Duodenal mucosa (tissue), 2 donors: ENCODE measurements at regions not wholly inside any gene's neighbourhood (a gene's known extent, or its start where the extent isn't known, plus 50 kb on each side); places are given as distances from the start of the nearest gene placed in this dataset.

ENCODE experiments used
- H3K27ac ChIP-seq: one replicate; pipeline ENCODE4 v1.7.0; 2013; ENCODE audit warnings: low read depth, low read length
- H3K27me3 ChIP-seq, 2 donors: one replicate each; pipeline ENCODE4 v1.7.0; 2013; ENCODE audit warnings: low read length in 2 of 2, control low read depth in 1 of 2; ENCODE audit not compliant: insufficient read depth in 2 of 2, control insufficient read depth in 1 of 2
- H3K36me3 ChIP-seq, 2 donors: one replicate each; pipeline ENCODE4 v1.7.0; 2013; ENCODE audit warnings: low read length in 2 of 2, control low read depth in 1 of 2; ENCODE audit not compliant: insufficient read depth in 2 of 2, control insufficient read depth in 1 of 2
- H3K4me1 ChIP-seq, 2 donors: one replicate each; pipeline ENCODE4 v1.7.0; 2013; ENCODE audit warnings: low read length in 2 of 2, control low read depth in 1 of 2; ENCODE audit not compliant: insufficient read depth in 2 of 2, control insufficient read depth in 1 of 2
- H3K4me3 ChIP-seq, 2 donors: one replicate each; pipeline ENCODE4 v1.7.0; 2013; ENCODE audit warnings: low read length in 2 of 2, low read depth in 1 of 2
- H3K9ac ChIP-seq, 2 donors: one replicate each; pipeline ENCODE4 v1.7.0; 2013; ENCODE audit warnings: low read length in 2 of 2, low read depth in 1 of 2
- H3K9me3 ChIP-seq, 2 donors: one replicate each; pipeline ENCODE4 v1.7.0; 2013; ENCODE audit warnings: low read length in 2 of 2, control low read depth in 1 of 2; ENCODE audit not compliant: control insufficient read depth in 1 of 2

GRCh38 chr1:96352733-96353132, 368.9 kb upstream of the PTBP2 start:
- H3K36me3 ChIP-seq, result no peaks in the 10 kb centered on the region
- no peaks in the 10 kb centered on the region for H3K4me1 ChIP-seq
- no peak overlapping the region for H3K27ac ChIP-seq
- H3K9me3 ChIP-seq, result no peaks in the 10 kb centered on the region
- no peak overlapping the region for H3K4me3 ChIP-seq
- no peak overlapping the region for H3K9ac ChIP-seq
- no peaks in the 10 kb centered on the region for H3K27me3 ChIP-seq

- H3K27me3 ChIP-seq, result no peaks in the 10 kb centered on the region
These were observed 366.1 kb upstream of the PTBP2 start for GRCh38 chr1:96355521-96355920.

GRCh38 chr1:96355961-96356360, 365.6 kb upstream of the PTBP2 start:
- Histone ChIP-seq H3K27me3 (no peaks in the 10 kb centered on the region), H3K27ac (no peak overlapping the region), H3K4me3 (no peak overlapping the region), H3K36me3 (no peaks in the 10 kb centered on the region), H3K4me1 (no peaks in the 10 kb centered on the region), H3K9ac (no peak overlapping the region), H3K9me3 (no peaks in the 10 kb centered on the region)

More at GRCh38 chr1:96355521-96355920, 366.1 kb upstream of the PTBP2 start:
- no peak overlapping the region for H3K4me3 ChIP-seq
- H3K9ac ChIP-seq, result no peak overlapping the region
- H3K27ac ChIP-seq, result no peak overlapping the region
- H3K36me3 ChIP-seq, result no peaks in the 10 kb centered on the region
- H3K9me3 ChIP-seq, result no peaks in the 10 kb centered on the region
- no peaks in the 10 kb centered on the region for H3K4me1 ChIP-seq

DNA sequence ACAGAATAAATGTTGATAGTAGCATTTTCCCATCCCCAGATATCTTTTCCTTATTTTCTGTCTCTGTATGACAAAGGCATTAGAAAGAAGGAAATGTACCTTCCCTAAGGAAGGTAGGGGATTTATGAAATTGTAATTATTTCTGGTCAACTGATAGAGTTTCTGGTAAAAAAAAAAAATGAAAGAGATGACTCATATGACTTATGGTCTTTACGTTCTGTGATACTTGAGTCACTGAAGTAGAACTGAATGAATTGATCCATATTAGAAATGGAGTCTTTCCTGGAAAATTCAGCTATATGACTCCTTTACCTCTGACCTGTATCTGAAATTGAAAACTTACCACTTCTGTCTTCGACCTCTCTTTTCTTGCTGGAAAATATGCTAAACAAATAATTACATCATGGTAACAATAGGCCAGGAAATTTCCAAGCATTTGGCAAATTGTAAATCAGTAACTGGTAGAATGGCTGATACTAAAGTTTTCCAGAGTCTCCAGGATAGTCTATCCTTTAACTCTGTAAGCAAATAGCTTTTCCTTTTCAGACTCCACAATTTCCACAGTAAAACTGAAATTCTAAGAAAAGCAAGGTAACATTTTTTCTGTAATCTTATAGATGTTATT, 364.3 kb upstream of the PTBP2 start:
- Histone ChIP-seq H3K9ac (no peak overlapping the region), H3K27me3 (no peaks in the 10 kb centered on the region), H3K36me3 (no peaks in the 10 kb centered on the region), H3K9me3 (no peaks in the 10 kb centered on the region), H3K27ac (no peak overlapping the region), H3K4me1 (no peaks in the 10 kb centered on the region), H3K4me3 (no peak overlapping the region)

GRCh38 chr1:96358057-96358456, 363.5 kb upstream of the PTBP2 start:
- Histone ChIP-seq H3K4me1 (no peaks in the 10 kb centered on the region), H3K27me3 (no peaks in the 10 kb centered on the region), H3K9ac (no peak overlapping the region), H3K36me3 (no peaks in the 10 kb centered on the region), H3K4me3 (no peak overlapping the region), H3K27ac (no peak overlapping the region), H3K9me3 (no peaks in the 10 kb centered on the region)

DNA sequence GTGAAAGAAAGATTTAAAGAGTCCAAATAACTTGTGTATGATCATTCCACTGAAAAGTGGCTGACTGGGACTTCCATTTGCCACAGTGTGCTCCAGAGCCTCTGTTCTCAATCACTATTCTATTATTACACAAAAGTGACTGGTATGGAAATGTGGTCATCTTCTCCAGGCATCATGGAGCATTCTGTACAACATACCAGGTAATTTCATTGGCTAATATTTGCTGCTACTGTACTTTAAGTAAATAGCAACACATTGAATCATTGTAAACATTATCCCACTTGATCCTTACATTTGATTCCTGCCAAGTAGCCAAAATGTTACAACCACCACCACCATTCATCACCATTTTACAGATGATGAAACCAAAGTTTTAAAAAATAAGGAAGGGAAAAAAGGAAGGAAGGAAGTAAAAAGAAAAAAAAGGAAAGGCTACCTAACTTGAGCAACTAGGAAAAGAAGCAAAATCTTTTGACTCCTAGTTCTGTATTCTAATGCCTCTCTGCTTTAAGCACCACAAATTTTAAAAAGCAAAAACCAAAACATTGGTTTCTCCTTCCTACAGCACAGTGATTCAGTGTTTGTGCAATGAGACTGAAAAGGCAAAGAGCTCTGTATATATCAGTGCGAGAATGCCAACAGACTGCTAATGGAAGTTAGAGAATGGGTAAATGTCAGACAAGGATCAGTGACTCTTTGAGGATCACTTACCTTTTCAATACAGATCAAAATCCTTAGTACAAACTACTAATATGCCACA, 361.4 kb upstream of the PTBP2 start:
- H3K4me3 ChIP-seq, result no peak overlapping the region
- no peaks in the 10 kb centered on the region for H3K36me3 ChIP-seq
- H3K27ac ChIP-seq, result no peak overlapping the region
- no peaks in the 10 kb centered on the region for H3K27me3 ChIP-seq
- H3K9me3 ChIP-seq, result no peaks in the 10 kb centered on the region
- no peaks in the 10 kb centered on the region for H3K4me1 ChIP-seq
- no peak overlapping the region for H3K9ac ChIP-seq

- H3K27me3 ChIP-seq, result no peaks in the 10 kb centered on the region
- no peaks in the 10 kb centered on the region for H3K36me3 ChIP-seq
- no peaks in the 10 kb centered on the region for H3K4me1 ChIP-seq
- H3K9me3 ChIP-seq, result no peaks in the 10 kb centered on the region
- H3K27ac ChIP-seq, result no peak overlapping the region
- H3K9ac ChIP-seq, result no peak overlapping the region
- H3K4me3 ChIP-seq, result no peak overlapping the region
These were observed 360.2 kb upstream of the PTBP2 start for GRCh38 chr1:96361271-96361856.

DNA sequence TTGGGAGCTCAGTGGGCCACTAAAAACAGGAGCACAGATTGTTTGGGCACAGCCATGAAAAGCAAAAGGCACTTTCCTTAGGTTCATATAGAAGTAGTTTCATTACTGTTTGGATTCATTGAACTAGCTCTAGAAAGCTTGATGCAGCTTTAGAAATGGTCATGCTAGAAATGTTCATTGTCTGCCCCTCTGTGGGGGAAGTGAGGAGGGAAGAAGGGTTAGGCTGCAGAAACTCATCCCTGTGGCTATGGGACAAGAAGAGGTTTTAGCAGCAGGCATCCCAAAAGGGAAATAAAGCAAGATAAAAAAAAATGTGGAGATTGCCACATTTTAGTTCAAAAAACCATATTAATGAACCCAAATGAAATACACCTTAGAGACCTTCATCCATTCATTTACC, 359.6 kb upstream of the PTBP2 start:
- no peaks in the 10 kb centered on the region for H3K27me3 ChIP-seq
- H3K27ac ChIP-seq, result no peak overlapping the region
- no peaks in the 10 kb centered on the region for H3K9me3 ChIP-seq
- H3K36me3 ChIP-seq, result no peaks in the 10 kb centered on the region
- no peak overlapping the region for H3K4me3 ChIP-seq
- H3K9ac ChIP-seq, result no peak overlapping the region
- no peaks in the 10 kb centered on the region for H3K4me1 ChIP-seq

DNA sequence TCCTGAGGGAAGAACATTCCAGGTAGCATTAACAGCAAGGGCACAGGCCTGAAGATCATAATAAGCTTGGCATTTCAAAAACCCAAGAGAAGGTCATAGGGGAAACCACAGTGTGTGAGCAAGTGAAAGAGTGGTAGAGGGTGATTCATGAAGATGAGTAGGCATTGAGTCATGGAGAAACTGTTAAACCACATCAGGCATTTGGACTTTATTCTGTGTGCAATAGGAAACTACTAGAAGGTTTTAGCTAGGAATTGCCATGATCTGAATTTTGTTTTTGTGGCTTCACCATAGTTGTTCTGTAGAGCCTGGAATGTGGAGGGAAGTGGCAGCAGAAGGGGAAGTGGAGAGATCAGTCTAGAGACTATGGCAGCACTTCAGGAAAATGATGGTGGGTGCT, 359.0 kb upstream of the PTBP2 start:
- no peaks in the 10 kb centered on the region for H3K9me3 ChIP-seq
- no peak overlapping the region for H3K9ac ChIP-seq
- no peaks in the 10 kb centered on the region for H3K27me3 ChIP-seq
- H3K36me3 ChIP-seq, result no peaks in the 10 kb centered on the region
- H3K4me1 ChIP-seq, result no peaks in the 10 kb centered on the region
- H3K4me3 ChIP-seq, result no peak overlapping the region
- no peak overlapping the region for H3K27ac ChIP-seq

DNA sequence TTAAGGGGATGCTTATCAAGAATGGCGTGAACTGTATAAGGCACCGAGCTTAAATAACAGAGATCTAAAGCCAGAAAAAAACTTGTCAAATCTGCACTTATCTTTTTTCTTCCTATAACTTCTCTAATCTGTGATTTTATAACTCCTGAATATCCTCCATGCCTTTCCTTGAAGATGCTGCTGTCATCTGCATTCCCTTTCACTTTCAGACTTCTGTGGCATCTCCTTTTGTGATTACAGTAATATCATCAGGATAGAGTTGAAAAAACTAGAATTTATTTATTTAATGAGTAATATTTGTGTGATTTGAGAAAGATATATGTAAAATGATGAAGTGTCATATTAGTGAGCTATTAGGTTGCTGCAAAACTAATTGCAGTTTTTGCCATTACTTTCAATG, 357.8 kb upstream of the PTBP2 start:
- Histone ChIP-seq H3K27me3 (no peaks in the 10 kb centered on the region), H3K27ac (no peak overlapping the region), H3K9ac (no peak overlapping the region), H3K9me3 (no peaks in the 10 kb centered on the region), H3K4me3 (no peak overlapping the region), H3K36me3 (no peaks in the 10 kb centered on the region), H3K4me1 (no peaks in the 10 kb centered on the region)
